HG02571 (cell line): ENCODE measurements at regions not wholly inside any gene's neighbourhood (a gene's known extent, or its start where the extent isn't known, plus 50 kb on each side); places are given as distances from the start of the nearest gene placed in this dataset.
"Not testable (repeated sequence)": the region's sequence is repeated elsewhere in the genome, so short reads cannot be mapped to it uniquely, and the experiment has no call there.

Experiments
- ATAC-seq: cut with Tn5 transposase; IDR thresholded peaks from one replicate; pipeline ENCODE4 v1.9.1; 2021; ENCODE audit warnings: mild to moderate bottlenecking, moderate library complexity; ENCODE audit not compliant: unreplicated experiment

DNA sequence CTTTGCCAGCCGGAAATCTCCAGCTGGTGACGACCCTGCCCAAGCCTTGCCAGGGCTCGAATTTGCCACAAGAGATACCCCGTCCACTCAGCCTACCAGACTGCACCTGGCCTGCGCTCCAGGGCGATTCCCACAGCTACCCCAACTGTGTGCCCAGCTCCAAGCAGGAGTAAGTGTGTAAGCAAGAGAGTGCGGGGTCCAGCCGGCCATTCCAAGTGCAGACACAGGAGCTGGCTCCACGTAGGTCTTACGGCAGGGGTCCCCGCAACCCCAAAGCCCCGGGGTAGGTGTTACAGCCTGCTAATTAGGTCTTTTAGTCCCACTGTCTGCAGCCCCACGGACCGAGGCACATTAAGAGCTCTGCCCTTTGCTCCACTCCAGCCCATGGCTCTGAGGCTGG, 1305.2 kb downstream of the ARAP2 start:
- ATAC-seq: no peak

DNA sequence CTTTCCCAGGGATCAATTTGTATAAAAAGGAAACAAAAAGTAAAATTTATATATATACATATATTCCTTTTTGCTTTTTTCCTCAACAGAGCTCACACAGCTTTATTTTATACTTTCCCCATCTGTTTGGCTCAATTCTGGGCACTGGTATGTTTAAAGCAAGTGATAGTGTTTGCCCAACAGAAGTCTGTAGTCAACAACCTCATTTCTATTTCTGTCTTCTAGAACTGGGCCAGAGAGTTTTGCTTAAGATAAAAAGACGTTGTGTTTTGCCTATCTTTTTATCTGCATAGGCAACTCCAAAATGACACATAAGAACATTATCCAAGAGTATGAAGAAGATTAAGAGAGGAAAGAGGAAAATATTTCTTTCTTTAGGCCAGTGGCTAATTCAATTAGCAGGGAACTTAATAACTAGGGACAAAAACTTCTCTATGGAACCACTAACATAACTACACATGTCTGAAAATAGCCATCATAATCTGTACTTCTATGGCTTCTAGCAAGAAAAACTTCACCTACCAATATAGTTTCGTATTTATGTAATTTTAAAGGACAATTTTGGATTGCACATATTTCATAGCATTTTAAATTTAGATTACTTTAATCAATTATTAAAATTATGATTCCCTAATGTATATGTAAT, 1300.5 kb downstream of the ARAP2 start:
- no peak for ATAC-seq

DNA sequence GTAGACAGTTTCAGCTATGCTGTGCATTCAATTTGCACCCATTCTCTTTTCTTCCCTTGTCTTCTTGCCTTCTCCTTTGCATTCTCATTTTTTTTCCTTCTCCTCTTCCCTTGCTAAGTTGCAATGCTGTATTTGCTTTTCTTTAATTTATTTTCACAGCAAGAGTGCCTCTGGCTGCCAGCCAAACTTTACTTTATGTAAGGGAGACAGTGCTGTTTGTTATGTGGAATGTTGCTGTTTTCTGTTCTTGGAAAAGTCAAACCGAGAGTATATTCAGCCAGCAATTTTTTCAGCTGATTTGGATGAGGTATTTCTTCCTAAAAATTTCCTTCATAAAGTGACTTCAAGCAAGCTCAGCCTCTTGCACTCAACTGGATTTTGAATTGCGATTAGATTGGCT, 1293.4 kb downstream of the ARAP2 start:
- ATAC-seq: no peak

DNA sequence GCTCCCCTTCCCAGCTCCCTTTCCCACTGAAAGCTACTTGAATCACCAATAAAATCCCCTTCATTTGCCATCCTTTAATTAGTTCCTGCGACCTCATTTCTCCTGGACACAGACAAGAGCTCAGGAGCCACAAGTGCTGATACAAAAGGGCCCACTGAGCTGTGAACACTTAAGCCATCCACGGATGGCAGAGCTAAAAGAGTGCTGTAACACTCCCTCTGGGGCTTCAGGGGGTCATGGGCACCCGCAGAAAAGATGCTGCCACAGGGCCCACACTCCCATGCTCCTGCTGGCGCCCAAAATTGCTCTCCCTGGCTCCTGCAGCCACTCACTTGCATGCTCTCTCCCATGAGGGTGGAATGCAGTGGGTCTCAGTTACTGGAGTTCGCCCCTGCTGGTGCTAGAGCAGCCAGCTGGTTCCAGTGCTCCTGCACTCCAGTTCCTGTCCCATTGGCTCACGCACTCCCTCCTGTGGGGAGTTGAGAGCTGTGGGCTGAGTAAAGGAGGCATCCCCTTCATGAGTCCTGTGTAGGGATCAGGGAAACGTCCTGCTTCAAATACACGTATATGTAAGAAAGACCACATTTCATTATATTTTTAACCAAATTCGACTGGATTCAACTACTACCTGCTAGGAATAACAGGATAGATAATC, 1291.0 kb downstream of the ARAP2 start:
- no peak for ATAC-seq

DNA sequence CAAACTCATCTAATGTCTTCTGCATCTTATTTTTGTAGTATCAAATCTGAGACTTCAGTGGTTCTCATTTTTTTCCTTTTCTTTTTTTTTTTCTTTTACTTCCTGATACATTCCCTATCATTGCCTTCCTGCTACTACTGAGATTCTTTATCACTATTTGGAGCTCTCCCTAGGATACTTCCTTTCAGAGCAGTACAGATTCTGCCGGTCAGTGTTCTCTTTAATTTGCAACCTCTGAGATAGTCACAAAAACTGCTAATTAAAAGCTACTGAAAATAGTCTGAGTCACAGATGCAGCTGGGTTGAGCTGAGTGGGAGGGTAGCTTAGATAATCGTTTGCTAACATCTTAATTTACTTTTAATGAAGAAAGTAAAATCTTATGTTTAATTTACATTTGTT, 1279.7 kb downstream of the ARAP2 start:
- no peak for ATAC-seq

DNA sequence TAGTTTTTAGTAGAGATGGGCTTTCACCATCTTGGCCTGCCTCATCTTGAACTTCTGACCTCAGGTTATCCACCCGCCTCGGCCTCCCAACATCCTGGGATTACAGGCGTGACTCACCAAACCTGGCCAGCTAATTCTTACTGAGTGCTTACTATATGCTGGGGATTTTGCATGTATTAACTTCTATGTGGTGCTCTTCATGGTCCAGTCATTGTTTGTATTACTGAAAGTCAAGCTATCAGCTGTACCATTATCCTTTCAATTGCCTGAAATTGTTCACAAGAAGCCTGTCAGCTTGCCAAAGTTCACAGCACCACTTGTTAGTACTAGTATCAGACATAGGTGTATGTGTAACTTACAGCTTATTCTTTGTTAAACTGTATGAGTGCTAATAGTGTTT, 1272.1 kb downstream of the ARAP2 start:
- no peak for ATAC-seq

DNA sequence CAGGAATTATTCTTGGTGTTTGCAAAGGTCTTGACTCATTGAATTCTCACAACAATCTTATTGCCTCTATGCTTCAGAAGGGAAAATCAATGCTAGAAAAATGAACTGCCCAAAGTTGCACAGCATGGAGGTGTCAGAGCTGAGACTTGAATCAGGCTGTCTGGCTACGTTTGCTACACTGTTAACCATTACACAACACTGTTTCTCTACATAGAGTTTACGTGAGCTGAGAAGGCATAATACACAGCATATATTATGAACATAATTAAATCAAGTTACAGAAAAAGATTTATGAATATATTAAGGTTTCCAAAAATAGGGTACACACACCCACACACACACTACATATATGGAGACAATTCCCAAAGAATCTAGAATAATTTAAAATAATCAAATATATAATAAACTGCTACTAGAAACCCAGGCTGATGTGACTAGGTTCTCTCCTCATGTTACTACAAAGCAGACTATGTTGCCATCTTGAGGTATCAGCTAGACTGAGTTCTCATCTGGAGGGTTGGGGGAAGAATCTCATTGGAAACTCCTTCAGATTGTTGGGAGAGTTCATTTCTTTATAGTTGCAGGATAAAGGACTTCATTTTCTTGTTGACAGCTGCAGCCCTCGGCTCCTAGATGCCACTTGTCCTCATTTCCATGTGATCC, 1270.5 kb downstream of the ARAP2 start:
- no peak for ATAC-seq

DNA sequence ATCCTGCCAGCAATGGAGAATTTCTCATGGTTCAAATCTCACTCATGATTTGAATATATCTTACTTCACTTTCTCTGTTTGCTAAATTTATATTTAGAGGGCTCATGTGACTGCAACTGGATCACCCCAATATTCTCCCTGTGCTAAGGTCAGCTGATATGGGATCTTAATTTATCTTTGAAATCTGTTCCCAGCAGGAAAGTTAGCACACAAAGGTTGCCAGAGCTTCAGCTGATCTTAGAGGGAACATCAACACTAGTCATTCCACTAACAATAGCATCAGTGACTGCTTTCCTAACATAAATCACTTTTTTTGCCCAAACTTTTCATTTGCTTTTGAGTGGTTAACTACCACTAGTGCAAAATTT, 1270.0 kb downstream of the ARAP2 start:
- no peak for ATAC-seq

DNA sequence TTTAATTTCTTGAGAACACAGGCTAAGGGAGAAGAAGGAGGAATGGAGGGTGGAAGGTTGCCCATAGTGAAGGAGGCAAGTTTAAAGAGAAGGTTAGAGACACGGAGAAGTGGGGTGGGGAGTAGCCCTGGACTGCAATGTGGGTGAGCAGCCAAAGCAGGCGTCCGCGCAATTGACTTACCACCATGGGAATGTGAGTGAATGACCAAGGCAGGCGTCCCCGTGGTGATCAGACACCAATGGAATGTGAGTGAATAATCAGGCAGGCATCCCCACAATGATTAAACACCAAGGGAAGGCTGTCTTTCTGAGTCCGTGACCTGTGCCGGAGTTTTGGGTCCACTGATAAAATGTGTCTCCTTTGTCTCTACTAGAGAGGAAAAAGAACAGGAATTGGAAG, 1223.1 kb downstream of the ARAP2 start:
- ATAC-seq: not testable (repeated sequence)

DNA sequence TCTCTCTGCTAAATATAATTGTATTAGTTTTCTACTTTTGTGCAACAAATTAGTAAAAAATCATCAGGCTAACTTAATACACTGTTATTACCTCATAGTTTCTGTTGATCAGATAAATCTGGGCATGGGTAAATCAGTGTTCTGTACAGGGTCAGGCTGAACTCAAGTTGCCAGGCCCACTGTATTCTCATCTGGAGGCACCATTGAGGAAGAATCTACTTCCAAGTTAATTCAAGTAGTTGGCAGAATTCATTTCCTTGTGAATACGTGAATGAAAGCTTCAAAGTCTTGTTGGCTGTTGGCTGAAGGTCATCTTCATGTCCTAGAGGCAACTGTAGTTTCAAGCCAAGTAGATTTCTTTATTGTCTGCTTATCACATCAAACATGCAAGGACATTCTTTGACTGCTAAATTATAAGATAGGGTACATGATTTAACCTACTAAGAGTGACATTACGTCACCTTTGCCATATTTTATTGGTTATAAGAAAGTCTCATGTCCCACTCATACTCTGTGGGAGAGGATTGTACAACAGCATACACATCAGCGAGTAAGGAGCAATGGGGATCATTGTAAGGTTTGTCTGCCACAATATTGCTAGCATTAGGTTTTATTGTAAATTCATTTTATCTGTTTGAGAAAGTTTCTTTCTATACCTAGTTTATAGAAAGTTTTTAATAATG, 1219.0 kb downstream of the ARAP2 start:
- ATAC-seq: no peak

DNA sequence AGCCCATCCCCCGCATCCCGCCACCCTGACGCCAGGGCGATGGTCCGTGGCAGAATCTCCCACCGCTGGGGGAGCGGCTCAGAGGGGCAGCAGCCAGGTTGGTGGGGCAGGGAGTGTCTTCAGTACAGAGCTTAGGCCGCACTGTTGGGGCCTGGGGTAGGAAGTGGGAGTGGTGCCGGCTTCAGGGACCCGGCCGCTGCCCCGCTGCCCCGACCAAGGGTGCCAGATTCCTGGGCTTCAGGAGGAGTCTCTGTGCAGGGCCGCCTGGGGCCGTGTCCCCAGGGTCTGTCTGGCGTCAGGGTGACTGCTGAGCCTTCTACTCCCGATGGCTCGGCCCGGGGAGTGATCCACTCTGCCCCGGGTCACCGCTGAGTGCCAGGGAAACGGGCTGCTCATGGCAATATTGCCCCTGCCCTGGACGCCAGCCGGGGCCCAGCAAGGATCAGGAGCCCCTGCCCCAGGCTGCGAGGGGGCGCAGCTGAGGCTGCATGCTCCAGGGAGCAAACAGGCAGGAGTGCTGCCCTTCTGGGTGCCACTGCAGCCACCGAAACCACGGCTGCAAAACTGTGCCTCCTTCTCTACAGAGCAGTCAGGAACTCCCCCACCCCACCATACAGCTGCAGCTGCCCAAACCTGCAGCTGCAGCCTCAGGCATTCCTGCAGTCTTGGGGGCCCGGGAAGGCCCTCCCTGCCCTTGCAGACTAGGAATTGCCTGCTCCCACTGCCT, 1206.1 kb downstream of the ARAP2 start:
- ATAC-seq: no peak

DNA sequence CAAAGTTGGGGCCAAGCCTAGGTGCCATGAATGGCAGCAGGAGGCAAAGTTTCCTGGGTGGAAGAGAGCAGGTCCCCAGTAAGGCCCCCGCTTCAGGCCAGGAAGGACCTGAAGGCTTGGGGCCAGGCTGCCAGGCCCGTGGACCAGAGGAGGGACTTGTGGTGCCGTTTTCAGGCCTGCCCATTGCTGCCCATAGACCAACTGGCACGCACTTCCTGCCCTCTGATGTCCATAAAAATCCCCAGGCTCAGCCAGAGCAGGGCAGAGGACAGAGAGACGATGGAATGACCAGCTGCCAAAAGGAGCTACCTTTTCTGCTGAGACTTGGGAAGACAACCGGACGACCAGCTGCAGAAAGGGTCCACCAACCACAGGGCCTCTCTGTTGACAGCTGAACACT, 1205.5 kb downstream of the ARAP2 start:
- ATAC-seq: no peak

DNA sequence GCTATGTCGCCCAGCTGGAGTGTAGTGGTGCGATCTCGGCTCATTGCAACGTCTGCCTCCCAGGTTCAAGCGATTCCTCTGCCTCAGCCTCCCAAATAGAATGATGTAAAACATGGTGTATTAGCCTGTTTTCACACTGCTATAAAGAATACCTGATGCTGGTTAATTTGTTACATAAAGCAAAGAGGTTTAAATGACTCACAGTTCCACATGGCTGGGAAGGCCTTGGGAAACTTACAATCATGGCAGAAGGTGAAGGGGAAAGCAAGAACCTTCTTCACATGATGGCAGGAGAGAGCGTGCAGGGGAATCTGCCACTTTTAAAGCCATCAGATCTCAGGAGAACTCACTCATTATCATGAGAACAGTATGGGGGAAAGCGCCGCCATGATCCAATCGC, 1191.8 kb downstream of the ARAP2 start:
- no peak for ATAC-seq

DNA sequence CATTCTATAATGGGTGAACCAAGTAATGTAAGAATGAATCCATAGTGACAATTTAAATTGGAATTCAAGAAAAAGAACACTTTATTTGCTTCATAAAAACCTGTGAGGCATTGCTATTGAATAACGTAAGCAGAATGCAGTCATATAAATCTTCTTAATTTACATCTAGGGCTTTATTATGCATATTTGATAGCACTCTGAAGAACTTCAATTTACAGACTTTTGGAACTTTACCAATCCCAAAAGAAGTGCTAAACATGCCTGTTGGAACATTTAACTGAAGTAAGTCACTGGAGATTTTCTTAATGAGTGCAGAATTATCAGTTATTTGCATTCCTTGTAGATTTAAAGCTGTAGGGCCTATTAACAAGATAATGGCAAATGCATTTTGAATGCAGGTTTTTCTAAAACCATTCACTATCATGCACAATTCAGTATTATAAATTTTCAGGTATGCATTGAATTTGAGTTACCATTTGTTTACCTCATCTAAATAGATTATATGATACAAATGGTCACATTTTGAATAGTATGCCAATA, 1181.2 kb downstream of the ARAP2 start:
- ATAC-seq: no peak

DNA sequence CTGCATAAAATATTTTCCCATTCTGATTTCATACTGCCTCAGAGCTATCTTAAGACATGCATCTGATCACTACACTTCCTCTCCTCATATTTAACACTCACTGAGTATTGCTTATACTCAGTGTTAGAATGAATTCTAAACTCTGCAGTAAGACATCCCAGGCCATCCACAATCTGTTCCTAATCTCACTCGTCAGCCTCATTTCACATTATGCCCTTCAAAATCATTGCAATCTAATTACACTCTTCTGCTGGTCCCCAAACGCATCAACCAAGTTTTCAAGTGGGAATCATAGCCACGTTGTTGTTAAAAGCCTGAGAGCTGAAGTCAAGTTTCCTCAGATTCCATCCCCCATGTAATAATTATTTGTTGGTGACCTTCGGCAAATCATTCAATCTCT, 1177.9 kb downstream of the ARAP2 start:
- no peak for ATAC-seq

DNA sequence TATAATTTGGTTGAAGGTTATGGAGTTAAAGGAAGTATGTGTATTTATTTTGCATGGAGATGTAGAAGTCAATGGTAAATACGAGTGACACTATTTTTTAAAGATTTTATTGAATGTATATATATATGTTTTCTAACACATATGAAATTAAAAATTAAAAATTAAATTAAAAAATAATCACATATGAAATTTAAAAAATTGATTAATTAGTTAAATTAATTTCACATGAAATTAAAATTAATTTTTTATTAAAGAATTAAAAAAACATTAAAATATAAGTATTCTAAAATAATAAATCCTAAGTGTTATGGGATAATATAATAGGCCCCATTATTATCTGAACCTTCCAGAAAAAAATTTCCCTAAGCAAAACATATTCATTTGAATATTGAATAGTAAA, 1163.5 kb downstream of the ARAP2 start:
- no peak for ATAC-seq

DNA sequence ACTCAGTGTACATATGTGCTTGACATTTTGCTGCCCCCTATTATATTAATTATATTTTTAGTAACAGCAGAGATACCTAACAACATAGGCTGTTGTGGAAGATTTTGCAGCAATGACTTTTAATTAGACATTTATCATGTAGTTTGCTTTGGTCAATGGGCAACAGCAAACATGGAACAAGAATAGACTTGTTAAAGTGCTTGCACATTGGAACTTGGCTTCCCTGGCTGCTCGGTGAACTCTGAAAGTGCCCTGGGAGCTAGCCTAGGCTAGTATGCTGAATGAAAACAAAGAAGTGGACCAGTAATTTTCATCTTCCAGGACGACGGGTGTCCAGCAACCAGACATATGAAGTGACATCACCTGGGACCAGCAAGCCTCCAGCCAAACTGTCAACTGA, 1157.1 kb downstream of the ARAP2 start:
- ATAC-seq: no peak

DNA sequence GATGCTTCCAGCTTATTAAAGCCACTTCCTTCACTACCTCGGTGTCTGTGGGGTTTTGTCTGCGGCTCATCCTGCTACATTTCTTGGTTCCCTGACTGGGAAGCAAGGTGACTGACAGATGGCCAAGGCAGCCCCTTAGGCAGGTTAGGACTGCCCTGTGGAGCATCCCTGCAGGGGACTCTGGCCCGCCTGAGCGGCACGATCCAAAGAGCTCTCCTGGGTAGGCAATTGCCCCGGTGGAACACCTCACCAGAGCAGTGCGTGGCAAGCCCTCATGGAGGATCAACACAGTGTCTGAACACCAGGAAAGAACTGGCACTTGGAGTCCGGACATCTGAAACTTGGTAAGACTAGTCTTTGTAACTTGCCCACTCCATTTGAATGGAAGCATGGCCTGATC, 1143.4 kb downstream of the ARAP2 start:
- no peak for ATAC-seq

DNA sequence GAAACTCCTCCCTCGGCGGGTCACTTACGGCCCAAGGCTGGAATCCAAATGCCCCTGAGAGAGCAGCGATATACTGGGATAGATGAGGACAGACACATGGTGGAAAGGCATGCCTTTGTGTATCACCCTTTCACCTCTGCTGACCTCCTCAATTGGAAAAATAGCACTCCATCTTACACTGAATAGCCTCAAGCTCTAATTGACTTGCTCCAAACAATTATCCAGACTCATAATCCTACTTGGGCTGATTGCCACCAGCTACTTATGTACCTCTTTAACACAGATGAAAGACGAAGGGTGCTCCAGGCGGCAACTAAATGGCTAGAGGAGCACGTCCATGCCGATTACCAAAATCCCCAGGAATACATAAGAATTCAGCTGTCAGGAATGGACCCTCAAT, 1142.2 kb downstream of the ARAP2 start:
- no peak for ATAC-seq

DNA sequence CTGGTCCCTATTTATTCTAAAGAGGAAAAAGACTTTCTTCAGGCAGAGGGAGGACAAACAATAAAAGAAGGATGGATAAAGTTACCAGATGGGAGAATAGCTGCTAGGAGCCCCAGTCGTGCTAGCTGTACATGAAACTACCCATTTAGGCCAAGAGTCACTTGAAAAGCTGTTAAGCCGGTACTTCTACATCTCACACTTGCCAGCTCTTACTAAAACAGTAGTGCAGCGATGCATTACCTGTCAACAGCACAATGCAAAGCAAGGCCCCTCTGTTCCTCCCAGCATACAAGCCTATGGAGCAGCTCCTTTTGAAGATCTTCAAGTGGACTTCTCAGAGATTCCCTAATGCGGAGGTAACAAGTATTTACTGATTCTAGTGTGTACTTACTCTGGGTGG, 1138.8 kb downstream of the ARAP2 start:
- ATAC-seq: no peak

DNA sequence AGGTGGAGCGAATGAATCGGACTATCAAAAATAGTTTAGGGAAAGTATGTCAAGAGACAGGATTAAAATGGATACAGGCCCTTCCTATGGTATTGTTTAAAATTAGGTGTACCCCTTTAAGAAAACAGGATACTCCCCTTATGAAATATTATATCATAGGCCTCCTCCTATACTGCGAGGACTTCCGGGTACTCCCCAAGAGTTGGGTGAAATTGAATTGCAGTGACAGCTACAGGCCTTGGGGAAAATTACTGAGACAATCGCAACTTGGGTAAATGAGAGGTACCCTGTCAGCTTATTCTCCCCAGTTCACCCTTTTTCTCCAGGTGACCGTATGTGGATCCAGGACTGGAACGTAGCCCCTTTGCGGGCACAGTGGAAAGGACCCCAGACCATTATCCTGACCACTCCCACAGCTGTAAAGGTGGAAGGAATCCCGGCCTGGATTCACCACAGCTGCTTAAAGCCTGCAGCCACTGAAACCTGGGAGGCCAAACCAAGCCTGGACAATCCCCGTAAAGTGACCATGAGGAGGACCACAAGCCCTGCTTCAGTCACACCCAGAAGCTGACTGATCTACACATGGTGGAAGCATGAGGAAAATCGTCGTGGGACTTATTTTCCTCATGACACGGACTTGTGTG, 1138.1 kb downstream of the ARAP2 start:
- no peak for ATAC-seq
